ENCODE measurements at regions not wholly inside any gene's neighbourhood (a gene's known extent, or its start where the extent isn't known, plus 50 kb on each side); places are given as distances from the start of the nearest gene placed in this dataset.

- DNase-seq: no peak
Measured at GRCh38 chr6:104411302-104411701, 448.4 kb downstream of the HACE1 start.

GRCh38 chr6:104409913-104410312 lies 449.8 kb downstream of the HACE1 start:
- DNase-seq: no peak

- no peak for DNase-seq
Measured at GRCh38 chr6:104407957-104408356, 451.8 kb downstream of the HACE1 start.

GRCh38 chr6:104404377-104404776 lies 455.3 kb downstream of the HACE1 start:
- no peak for DNase-seq

- DNase-seq: peak; percentile 43
Measured at GRCh38 chr6:104402572-104402971, 457.1 kb downstream of the HACE1 start.

GRCh38 chr6:104401926-104402325 lies 457.8 kb downstream of the HACE1 start:
- DNase-seq: no peak

- no peak for DNase-seq
Measured at GRCh38 chr6:104400844-104401243, 458.9 kb downstream of the HACE1 start.

- DNase-seq: no peak
Measured at GRCh38 chr6:104396077-104396476, 463.6 kb downstream of the HACE1 start.

- DNase-seq: no peak
Measured at GRCh38 chr6:104381907-104382306, 477.8 kb downstream of the HACE1 start.

- no peak for DNase-seq
Measured at GRCh38 chr6:104365451-104366234, 494.1 kb downstream of the HACE1 start.

GRCh38 chr6:104357928-104358327 lies 501.8 kb downstream of the HACE1 start:
- peak; percentile 16 for DNase-seq

GRCh38 chr6:104356197-104356596 lies 503.5 kb downstream of the HACE1 start:
- no peak for DNase-seq

- no peak for DNase-seq
Measured at GRCh38 chr6:104349191-104349590, 510.5 kb downstream of the HACE1 start.

- DNase-seq: no peak
Measured at GRCh38 chr6:104344223-104344622, 515.5 kb downstream of the HACE1 start.

- no peak for DNase-seq
Measured at GRCh38 chr6:104332364-104332763, 527.4 kb downstream of the HACE1 start.

GRCh38 chr6:104326173-104327001 lies 533.3 kb downstream of the HACE1 start:
- no peak for DNase-seq

GRCh38 chr6:104325341-104326172 lies 534.2 kb downstream of the HACE1 start:
- peak; percentile 13 for DNase-seq

- no peak for DNase-seq
Measured at GRCh38 chr6:104324301-104324700, 535.4 kb downstream of the HACE1 start.

GRCh38 chr6:104322841-104323240 lies 536.9 kb downstream of the HACE1 start:
- DNase-seq: no peak

GRCh38 chr6:104321301-104321700 lies 538.4 kb downstream of the HACE1 start:
- no peak for DNase-seq

GRCh38 chr6:104320896-104321295 lies 538.8 kb downstream of the HACE1 start:
- no peak for DNase-seq

- DNase-seq: no peak
Measured at GRCh38 chr6:104312851-104313250, 546.9 kb downstream of the HACE1 start.

- no peak for DNase-seq
Measured at GRCh38 chr6:104306211-104306610, 553.5 kb downstream of the HACE1 start.

Data from NCI-H146 (cell line).